Mesenchymal stem cell (in vitro differentiated cells and primary cell): ENCODE measurements at regions not wholly inside any gene's neighbourhood (a gene's known extent, or its start where the extent isn't known, plus 50 kb on each side); places are given as distances from the start of the nearest gene placed in this dataset.

ENCODE experiments used
- DNase-seq: peaks from one replicate; pipeline ENCODE4 v3.0.0-alpha.2; 2013
- H2AFZ ChIP-seq: one replicate; pipeline ENCODE4 v1.6.1; 2013; ENCODE audit warnings: low read depth, mild to moderate bottlenecking, control low read depth, inconsistent platforms, low read length, moderate library complexity
- H2AK5ac ChIP-seq: 2 replicates; pipeline ENCODE4 v1.6.1; 2013; ENCODE audit warnings: low read length, moderate library complexity, mild to moderate bottlenecking, inconsistent platforms; ENCODE audit not compliant: severe bottlenecking
- H2BK120ac ChIP-seq: one replicate; pipeline ENCODE4 v1.6.1; 2013; ENCODE audit warnings: low read depth, mild to moderate bottlenecking, inconsistent platforms, low read length, moderate library complexity
- H2BK12ac ChIP-seq, 2 experiments: one replicate each; pipeline ENCODE4 v1.6.1; 2013; ENCODE audit warnings: inconsistent platforms in 2 of 2, low read length in 2 of 2, mild to moderate bottlenecking in 2 of 2, moderate library complexity in 2 of 2, control low read depth in 1 of 2
- H2BK15ac ChIP-seq: one replicate; pipeline ENCODE4 v1.6.1; 2013; ENCODE audit warnings: mild to moderate bottlenecking, low read depth, inconsistent platforms; ENCODE audit not compliant: poor library complexity, severe bottlenecking
- H2BK5ac ChIP-seq: 2 replicates; pipeline ENCODE4 v1.6.1; 2013; ENCODE audit warnings: low read depth, mild to moderate bottlenecking, low read length, control low read depth, inconsistent platforms; ENCODE audit not compliant: poor library complexity, severe bottlenecking
- H3K14ac ChIP-seq, 2 experiments: one replicate each; pipeline ENCODE4 v1.6.1; 2013; ENCODE audit warnings: inconsistent platforms in 2 of 2, low read length in 2 of 2, control low read depth in 1 of 2, mild to moderate bottlenecking in 1 of 2, moderate library complexity in 1 of 2
- H3K18ac ChIP-seq, 2 experiments: one replicate each; pipeline ENCODE4 v1.6.1; 2013; ENCODE audit warnings: inconsistent platforms in 2 of 2, low read length in 2 of 2, control low read depth in 1 of 2, low read depth in 1 of 2, mild to moderate bottlenecking in 1 of 2
- H3K23ac ChIP-seq, 2 experiments: one replicate each; pipeline ENCODE4 v1.6.1; 2013; ENCODE audit warnings: inconsistent platforms in 2 of 2, low read length in 2 of 2, mild to moderate bottlenecking in 2 of 2, moderate library complexity in 2 of 2, control low read depth in 1 of 2
- H3K27ac ChIP-seq: 2 replicates; pipeline ENCODE4 v1.5.1; 2013; ENCODE audit warnings: mild to moderate bottlenecking, moderate library complexity, low read length, control low read depth, inconsistent platforms; ENCODE audit not compliant: poor library complexity, severe bottlenecking
- H3K27me3 ChIP-seq, 2 experiments: 2 replicates each; pipeline versions ENCODE4 v1.6.1 to v1.7.0; 2013; ENCODE audit warnings: low read length in 2 of 2, mild to moderate bottlenecking in 2 of 2, moderate library complexity in 2 of 2, control low read depth in 1 of 2, inconsistent platforms in 1 of 2; ENCODE audit not compliant: control insufficient read depth in 1 of 2, insufficient read depth in 1 of 2
- H3K36me3 ChIP-seq, 2 experiments: 2 replicates each; pipeline versions ENCODE4 v1.6.1 to v1.7.0; 2013; ENCODE audit warnings: low read length in 2 of 2, control low read depth in 1 of 2, inconsistent platforms in 1 of 2, low read depth in 1 of 2, mild to moderate bottlenecking in 1 of 2; ENCODE audit not compliant: insufficient read depth in 2 of 2, control insufficient read depth in 1 of 2
- H3K4ac ChIP-seq, 2 experiments: one replicate each; pipeline ENCODE4 v1.6.1; 2013; ENCODE audit warnings: inconsistent platforms in 2 of 2, low read length in 2 of 2, mild to moderate bottlenecking in 2 of 2, moderate library complexity in 2 of 2, control low read depth in 1 of 2, low read depth in 1 of 2
- H3K4me1 ChIP-seq: 2 replicates; pipeline ENCODE4 v1.6.1; 2013; ENCODE audit warnings: low read depth, low read length, control low read depth; ENCODE audit not compliant: control insufficient read depth, insufficient read depth
- H3K4me2 ChIP-seq: 2 replicates; pipeline ENCODE4 v1.6.1; 2013; ENCODE audit warnings: low read length, mild to moderate bottlenecking, inconsistent platforms; ENCODE audit not compliant: poor library complexity, severe bottlenecking
- H3K4me3 ChIP-seq, 2 experiments: 2 replicates each; pipeline versions ENCODE4 v1.5.1 to v1.7.0; 2013; ENCODE audit warnings: low read length in 2 of 2, mild to moderate bottlenecking in 2 of 2, control low read depth in 1 of 2, low read depth in 1 of 2; ENCODE audit not compliant: insufficient read depth in 1 of 2
- H3K79me1 ChIP-seq: replicated peaks from 2 replicates; pipeline ENCODE4 v1.6.1; 2013; ENCODE audit warnings: mild to moderate bottlenecking, control low read depth, low read length, inconsistent platforms; ENCODE audit not compliant: poor library complexity, severe bottlenecking
- H3K9ac ChIP-seq: 2 replicates; pipeline ENCODE4 v1.7.0; 2013; ENCODE audit warnings: mild to moderate bottlenecking, low read length, moderate library complexity
- H3K9me3 ChIP-seq: 2 replicates; pipeline ENCODE4 v1.7.0; 2013; ENCODE audit warnings: mild to moderate bottlenecking, low read length; ENCODE audit not compliant: control insufficient read depth
- H4K8ac ChIP-seq: one replicate; pipeline ENCODE4 v1.6.1; 2013; ENCODE audit warnings: inconsistent platforms, mild to moderate bottlenecking, low read length, moderate library complexity
- H4K91ac ChIP-seq: one replicate; pipeline ENCODE4 v1.6.1; 2013; ENCODE audit warnings: mild to moderate bottlenecking, low read length, inconsistent platforms
- WGBS: methylation state at CpG from one replicate; pipeline ENCODE4 v1.1.7; 2013; ENCODE audit warnings: mixed read lengths; 5-methylcytosine and 5-hydroxymethylcytosine counted together

DNA sequence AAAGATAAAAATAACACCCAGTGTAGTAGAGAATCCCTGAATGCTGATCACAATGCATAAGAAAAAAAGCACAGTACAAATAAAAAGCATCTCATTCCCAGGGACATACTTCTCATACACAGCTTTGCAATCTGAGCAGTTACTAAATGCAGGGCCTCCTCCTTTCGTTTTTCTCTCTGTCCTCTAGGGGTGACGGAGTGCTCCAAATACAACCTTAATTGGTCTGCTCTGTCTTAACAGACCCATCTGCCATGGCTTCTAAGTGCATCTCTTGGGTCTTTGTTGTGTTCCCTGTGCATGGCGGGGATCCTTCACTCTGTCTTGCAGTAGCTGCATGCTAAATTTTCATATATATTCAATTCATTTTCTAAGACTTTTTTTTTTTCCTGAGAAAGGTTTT is 1114.2 kb upstream of the RAG2 start:
- no peak overlapping the region for H3K23ac ChIP-seq
- no peaks in the 10 kb centered on the region for H3K27me3 ChIP-seq
- no peak overlapping the region for H3K4me2 ChIP-seq
- H3K27ac ChIP-seq = no peak overlapping the region
- no peak overlapping the region for H3K4ac ChIP-seq
- peak; percentile 12 for DNase-seq
- H4K8ac ChIP-seq = no peak overlapping the region
- no peak overlapping the region for H2BK15ac ChIP-seq
- H3K14ac ChIP-seq = no peak overlapping the region
- no peak overlapping the region for H2AFZ ChIP-seq
- no peaks in the 10 kb centered on the region for H3K4me1 ChIP-seq
- no peak overlapping the region for H2BK120ac ChIP-seq
- WGBS = 43% methylated on average over 2 of the region's 3 CpGs
- H3K4me3 ChIP-seq = no peak overlapping the region
- no peaks in the 10 kb centered on the region for H3K79me1 ChIP-seq
- H2BK5ac ChIP-seq = no peak overlapping the region
- H3K9ac ChIP-seq = no peak overlapping the region
- no peak overlapping the region for H3K18ac ChIP-seq
- no peak overlapping the region for H2AK5ac ChIP-seq
- no peak overlapping the region for H2BK12ac ChIP-seq
- H3K9me3 ChIP-seq = no peaks in the 10 kb centered on the region
- no peaks in the 10 kb centered on the region for H3K36me3 ChIP-seq
- H4K91ac ChIP-seq = no peak overlapping the region

DNA sequence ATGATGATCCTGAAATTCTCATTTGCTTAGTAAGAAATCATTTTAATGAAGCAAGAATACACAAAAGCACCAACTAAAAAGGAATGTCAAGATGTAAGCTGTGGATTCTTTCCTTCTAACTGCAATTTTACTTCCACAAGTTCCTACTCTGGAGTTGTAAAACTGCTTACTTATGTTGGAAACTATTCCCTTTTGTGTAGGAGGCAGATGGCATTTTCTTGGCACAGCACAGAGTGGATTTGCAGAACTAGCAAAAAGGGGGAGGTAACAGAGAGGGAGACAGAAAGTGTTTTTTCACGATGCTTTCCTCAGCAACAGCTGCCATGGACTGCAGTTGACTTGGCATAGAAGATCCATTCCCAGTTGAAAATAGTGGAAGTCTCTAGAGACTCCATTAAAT is 1112.0 kb upstream of the RAG2 start:
- no peaks in the 10 kb centered on the region for H3K36me3 ChIP-seq

GRCh38 chr11:37704791-37705190 is 1106.8 kb upstream of the RAG2 start:
- Histone ChIP-seq H3K27me3 (no peaks in the 10 kb centered on the region), H3K9ac (no peak overlapping the region), H3K79me1 (no peaks in the 10 kb centered on the region), H2BK15ac (no peak overlapping the region), H2AK5ac (no peak overlapping the region), H3K4me2 (no peak overlapping the region), H3K4me3 (no peak overlapping the region), H2BK5ac (no peak overlapping the region), H3K36me3 (no peaks in the 10 kb centered on the region), H2BK120ac (no peak overlapping the region), H3K9me3 (no peaks in the 10 kb centered on the region), H3K18ac (no peak overlapping the region), H4K91ac (no peak overlapping the region), H3K14ac (no peak overlapping the region), H3K4ac (no peak overlapping the region), H2BK12ac (no peak overlapping the region), H2AFZ (no peak overlapping the region), H4K8ac (no peak overlapping the region), H3K4me1 (no peaks in the 10 kb centered on the region), H3K27ac (no peak overlapping the region), H3K23ac (no peak overlapping the region)
- no peak for DNase-seq
- 50% methylated on average over 1 of the region's 2 CpGs for WGBS

More for the DNA sequence above, 1112.0 kb upstream of the RAG2 start:
- Histone ChIP-seq H3K4ac (no peak overlapping the region), H3K4me3 (no peak overlapping the region), H2BK15ac (no peak overlapping the region), H2BK5ac (no peak overlapping the region), H3K14ac (no peak overlapping the region), H3K4me1 (no peaks in the 10 kb centered on the region), H3K27ac (no peak overlapping the region), H4K91ac (no peak overlapping the region), H4K8ac (no peak overlapping the region), H2BK12ac (no peak overlapping the region), H3K4me2 (no peak overlapping the region), H3K9me3 (no peaks in the 10 kb centered on the region), H3K23ac (no peak overlapping the region), H3K27me3 (no peaks in the 10 kb centered on the region), H3K79me1 (no peaks in the 10 kb centered on the region), H2AK5ac (no peak overlapping the region), H2BK120ac (no peak overlapping the region), H3K18ac (no peak overlapping the region), H2AFZ (no peak overlapping the region), H3K9ac (no peak overlapping the region)
- no peak for DNase-seq
- 100% methylated on average over 1 of the region's 1 CpG for WGBS

DNA sequence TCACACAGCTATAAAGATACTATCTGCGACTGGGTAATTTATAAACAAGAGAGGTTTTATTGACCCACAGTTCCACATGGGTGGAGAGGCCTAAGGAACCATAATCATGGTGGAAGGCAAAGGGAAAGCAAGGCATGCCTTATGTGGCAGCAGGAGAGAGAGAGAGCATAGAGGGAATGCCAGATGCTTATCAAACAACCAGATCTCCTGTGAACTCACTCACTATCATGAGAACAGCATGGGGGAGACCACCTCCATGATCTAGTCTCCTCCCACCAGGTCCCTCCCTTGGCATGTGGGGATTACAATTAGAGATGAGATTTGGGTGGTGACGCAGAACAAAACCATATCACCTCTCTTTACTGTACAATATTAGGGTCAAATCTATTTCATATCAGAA is 1101.6 kb upstream of the RAG2 start:
- Histone ChIP-seq H3K36me3 (no peaks in the 10 kb centered on the region), H3K4me3 (no peak overlapping the region)
- DNase-seq = no peak

More for the DNA sequence above, 1101.6 kb upstream of the RAG2 start:
- no peak overlapping the region for H2BK5ac ChIP-seq
- H2BK120ac ChIP-seq = no peak overlapping the region
- no peak overlapping the region for H3K4ac ChIP-seq
- no peak overlapping the region for H2BK12ac ChIP-seq
- peaks cover 18% of the 10 kb centered on the region for H3K9me3 ChIP-seq
- WGBS = 11% methylated on average over 1 of the region's 2 CpGs
- H3K18ac ChIP-seq = no peak overlapping the region
- H4K91ac ChIP-seq = no peak overlapping the region
- no peaks in the 10 kb centered on the region for H3K4me1 ChIP-seq
- H3K9ac ChIP-seq = no peak overlapping the region
- no peak overlapping the region for H3K23ac ChIP-seq
- H4K8ac ChIP-seq = no peak overlapping the region
- no peak overlapping the region for H3K14ac ChIP-seq
- no peak overlapping the region for H2BK15ac ChIP-seq
- no peak overlapping the region for H3K4me2 ChIP-seq
- no peak overlapping the region for H2AK5ac ChIP-seq
- H3K27ac ChIP-seq = no peak overlapping the region
- H2AFZ ChIP-seq = no peak overlapping the region
- H3K27me3 ChIP-seq = no peaks in the 10 kb centered on the region
- H3K79me1 ChIP-seq = no peaks in the 10 kb centered on the region
